GM19238 (cell line): ENCODE measurements at regions not wholly inside any gene's neighbourhood (a gene's known extent, or its start where the extent isn't known, plus 50 kb on each side); places are given as distances from the start of the nearest gene placed in this dataset.

Experiments
- DNase-seq: peaks from one replicate; pipeline ENCODE4 v3.0.0; 2011; ENCODE audit warnings: low spot score; ENCODE audit not compliant: insufficient read length

DNA sequence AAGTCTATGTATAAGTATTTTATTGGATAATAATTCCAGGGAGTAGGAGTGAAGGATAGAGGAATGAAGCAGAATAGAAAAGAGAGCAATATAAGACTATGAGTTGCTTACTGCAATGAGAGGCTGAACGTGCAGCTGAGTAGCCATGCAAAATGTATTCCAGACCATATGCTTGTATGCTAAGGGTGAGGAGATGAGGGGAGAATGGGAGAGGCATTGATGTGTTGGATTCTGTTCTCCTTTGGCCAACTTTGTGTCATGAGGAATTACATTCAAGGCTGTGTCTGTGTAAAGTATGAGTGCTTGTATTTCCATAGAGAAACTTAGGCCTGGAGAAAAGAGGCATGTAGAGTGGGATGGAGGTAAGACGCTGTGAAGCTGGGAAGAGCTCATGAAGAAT lies 301.8 kb downstream of the ARL6IP6 start:
- no peak for DNase-seq

DNA sequence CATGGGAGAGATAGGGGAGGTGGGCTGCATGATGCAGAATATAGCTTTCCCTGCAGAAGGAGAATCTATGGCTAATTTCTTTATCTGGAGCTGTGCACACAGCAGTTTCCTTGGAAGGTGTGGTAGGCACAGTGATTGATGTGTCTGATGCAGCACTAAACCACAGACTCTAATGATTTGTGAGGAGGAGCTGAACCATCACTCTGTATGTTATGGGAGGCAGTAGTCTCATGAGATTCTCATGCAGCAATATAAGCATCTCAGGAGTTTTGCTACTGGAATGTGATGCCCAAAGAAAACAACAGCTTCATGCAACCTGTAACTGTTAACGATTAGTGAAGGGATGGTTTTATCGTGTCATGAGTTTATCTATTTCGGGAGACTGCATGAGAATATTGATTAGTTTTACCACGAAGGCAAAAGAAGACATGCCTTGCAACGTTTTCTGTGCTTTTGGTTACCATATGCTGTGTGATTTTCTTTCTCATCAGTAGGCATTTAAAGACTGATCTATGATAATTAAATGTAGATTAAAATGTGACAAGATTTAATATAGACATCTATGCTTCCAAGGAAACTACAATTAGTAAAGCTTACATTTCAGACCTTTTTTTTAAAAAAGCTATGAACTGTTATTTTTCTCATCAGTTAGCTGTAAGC lies 286.8 kb downstream of the ARL6IP6 start:
- DNase-seq: no peak

DNA sequence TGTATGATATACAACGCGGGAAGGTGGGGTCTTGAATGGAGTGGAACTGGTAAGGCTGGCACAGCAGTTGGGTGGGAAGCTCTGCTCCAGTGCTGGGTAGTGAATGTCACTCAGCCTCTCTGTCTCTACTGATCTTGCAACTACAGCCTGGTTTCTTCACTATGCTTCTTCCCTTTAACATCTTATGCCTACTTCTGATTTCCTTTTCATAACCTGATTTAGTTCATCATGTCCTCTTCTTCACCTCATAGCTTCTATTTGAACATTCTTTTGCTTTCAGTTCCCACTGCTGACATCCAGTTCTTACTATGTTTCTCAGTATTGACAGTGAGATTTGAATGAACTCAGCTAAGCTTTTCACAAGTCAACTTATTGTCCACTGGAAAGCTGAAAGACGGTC lies 286.2 kb downstream of the ARL6IP6 start:
- DNase-seq: no peak

DNA sequence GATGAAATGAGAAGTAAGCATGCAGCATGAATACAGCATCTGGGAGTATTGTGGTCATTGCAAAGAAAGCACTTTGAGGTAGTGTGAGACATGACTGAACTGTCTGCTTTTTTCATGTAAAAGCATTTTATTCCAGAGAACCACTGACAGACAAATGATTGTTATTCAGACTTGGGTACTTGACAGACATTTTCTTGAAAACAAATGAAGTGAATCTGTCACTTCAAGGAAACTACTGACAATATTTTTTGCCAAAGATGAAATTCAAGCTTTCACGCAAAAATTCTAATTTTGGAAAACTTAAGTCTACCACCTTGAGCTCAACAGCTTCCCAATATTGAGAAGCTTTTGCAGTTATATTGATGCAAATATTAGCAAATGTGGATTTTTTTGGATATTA lies 255.7 kb downstream of the ARL6IP6 start:
- no peak for DNase-seq

DNA sequence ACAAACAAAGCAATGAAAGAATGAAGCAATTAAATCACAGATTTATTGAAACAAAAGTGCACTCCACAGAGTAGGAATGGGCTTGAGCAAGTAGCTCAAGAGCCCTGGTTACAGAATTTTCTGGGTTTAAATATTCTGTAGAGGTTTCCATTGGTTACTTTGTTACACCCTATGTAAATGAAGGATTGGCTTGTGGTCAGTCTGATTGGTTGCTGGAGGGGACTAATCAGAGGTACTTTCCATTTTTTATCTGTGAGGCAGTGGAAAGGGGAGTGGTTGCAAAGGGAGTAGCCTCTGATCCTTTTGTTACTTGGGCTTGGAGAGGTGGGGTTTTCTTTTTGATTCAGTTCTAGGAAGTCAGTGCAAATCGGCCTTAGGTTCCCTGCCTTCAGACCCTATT lies 253.3 kb downstream of the ARL6IP6 start:
- no peak for DNase-seq

DNA sequence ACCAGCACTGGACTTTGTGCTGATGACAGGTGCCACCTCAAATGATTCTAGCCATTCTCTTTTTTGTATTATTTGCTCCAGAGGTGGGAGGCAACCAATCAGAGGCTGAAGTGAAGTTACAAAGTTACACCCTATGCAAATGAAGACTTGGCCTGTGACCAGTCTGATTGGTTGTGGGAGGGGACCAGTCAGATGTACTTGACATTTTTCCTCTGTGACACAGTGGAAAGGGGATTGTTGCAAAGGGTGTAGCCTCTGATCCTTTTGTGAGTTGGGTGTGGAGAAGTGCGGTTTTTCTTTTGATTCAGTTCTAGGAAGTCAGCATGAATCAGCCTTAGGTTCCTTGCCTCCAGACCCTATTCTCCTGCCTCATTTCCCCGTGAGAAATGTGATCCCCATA lies 244.0 kb downstream of the ARL6IP6 start:
- no peak for DNase-seq

DNA sequence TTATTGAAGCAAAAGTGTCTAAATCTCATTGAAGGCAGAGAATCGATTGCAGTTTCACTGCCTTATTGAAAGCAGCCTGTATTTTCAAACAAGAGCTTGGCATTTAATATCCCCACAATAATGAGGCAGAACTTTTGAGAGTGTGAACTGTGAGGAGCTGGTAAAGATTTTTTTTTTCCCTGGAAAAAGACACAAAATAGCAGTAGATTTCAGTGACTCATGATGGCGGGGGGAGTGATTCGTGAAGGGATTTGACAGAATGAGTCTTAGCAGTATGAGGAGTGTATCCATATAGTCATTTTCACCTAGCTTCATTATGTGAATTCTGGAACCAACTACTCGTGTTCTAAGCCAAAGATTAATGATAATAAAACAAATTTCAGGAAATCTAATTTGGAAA lies 242.9 kb downstream of the ARL6IP6 start:
- DNase-seq: no peak

DNA sequence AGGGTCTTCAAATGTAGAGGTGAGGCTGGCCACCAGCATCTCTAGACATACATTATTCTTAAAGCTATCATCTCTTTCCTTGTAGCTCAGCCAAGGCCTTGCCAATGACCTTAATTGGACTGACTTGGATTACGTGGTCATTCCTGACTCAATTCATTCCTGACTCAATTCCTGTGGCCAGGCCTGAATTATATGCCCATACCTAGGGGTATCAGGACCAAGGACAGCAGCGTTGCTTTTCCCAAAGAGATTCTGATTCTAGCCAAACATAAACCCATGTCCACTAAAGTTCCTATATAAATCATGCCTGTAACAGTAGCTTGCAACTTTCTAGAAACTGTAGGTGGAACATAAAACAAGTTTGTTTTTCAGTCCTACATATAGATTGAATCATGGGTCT lies 231.7 kb downstream of the ARL6IP6 start:
- no peak for DNase-seq

DNA sequence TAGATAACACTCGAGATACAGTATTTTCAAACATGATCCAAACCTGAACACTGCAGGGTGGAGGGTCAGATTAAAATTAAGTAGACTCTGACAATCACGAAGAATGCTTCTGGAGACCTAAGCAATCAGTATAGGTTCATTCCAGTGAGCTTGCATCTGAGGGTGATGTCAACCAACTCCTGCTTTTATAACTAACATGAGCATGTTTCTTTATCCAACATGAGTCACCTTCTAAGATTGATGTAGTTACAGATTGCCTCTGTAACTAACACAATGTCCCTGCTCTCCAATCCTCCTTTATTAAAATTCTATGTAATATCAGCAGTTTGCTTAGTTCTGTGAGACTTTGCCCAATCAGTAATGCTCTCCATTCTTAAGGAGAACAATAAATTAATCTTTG lies 225.7 kb downstream of the ARL6IP6 start:
- DNase-seq: no peak

DNA sequence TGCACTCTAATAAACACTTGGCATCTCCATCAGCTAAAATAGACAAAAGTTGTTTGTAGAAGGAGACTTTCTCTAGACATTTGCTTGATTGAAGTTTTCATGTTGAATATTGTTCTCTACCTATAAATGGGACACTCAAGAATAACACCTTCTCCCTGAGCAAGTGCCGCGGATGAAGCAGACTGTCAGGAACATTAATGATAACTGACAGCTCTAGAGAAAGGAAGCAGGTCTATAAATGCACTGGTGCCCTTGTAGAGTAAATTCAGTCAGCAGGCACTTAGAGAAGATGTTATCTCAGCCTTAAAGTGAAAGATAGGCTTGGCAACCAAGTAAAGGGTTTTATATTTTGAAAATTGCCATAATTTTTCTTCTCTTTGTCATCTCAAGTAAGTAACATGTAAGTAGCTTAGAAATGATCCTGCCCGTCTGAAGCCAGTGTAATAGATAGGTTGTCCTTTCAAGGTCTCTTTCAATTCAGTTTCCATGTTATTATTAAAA lies 224.6 kb downstream of the ARL6IP6 start:
- DNase-seq: no peak

DNA sequence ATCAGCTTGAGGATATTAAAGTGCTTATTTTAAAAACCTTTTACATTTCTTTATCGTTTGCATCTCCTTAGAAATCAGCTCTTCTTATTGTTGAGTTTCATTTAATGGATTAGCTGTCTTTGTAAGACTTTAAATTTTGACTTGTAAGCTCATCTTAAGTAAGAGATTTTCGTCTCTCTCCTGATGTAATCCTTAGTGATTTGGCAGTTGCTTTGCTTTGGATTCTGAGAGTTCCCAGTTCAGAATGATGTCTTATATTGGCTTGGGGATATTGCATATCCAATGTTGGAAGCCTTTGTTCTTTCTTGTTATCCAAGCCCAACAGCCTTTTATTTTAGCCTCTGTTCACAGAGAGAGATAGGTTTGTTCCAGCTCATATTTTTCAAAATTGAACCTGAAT lies 212.1 kb downstream of the ARL6IP6 start:
- DNase-seq: no peak

DNA sequence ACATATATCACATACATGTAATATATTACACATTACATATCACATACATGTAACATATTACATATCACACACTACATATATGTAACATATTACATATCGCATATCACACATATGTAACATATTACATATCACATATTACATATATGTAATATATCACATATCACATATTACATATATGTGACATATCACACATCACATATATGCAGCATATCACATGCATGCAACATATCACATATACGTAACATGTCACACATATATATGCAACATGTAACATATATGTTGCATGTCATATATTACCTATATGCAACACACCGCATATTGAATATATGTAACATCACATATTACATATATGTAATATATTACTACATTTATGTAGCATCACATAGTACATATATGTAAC lies 211.2 kb downstream of the ARL6IP6 start:
- no peak for DNase-seq

DNA sequence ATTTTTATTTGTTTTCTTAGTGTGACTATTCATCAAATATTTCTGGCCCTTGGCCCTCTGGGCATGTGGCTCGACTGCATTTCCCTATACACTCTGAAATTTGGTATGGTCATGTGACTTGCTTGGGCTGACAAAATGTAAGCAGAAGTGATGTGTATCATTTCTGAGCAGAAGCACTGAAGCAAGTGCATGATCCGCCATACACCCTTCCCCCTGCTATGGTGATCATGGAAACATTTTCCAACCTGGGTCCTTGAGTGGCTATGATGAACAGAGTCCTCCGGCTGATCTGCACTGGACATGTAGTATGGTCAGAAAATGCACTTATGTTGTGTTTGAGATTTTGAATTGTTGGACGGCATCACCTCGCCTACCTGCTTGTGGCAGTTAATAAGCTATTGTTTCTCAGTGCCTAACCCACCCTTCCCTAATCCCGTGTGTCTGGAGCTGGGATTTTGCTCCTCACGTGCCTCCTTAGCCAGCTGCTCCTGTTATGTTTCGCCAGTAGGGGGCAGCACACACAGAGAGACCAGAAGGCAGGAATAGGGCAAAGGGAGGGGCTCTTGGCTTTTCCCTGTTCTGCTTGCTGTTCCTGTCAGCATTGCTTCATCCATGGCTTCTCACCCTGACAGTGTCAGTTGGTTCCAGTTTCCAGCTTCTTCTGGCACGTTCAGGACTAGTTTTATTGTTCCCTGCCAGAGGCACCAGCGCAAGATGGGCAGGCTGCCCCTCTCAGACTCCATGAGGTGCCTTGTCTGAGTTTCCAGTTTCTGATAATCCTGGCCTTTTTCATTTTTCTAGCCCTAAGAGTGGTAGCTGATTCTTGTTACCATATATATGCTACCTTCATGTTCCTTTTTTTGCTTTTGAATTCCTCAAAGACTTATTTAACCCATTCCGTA lies 207.4 kb downstream of the ARL6IP6 start:
- peak; percentile 4 for DNase-seq

DNA sequence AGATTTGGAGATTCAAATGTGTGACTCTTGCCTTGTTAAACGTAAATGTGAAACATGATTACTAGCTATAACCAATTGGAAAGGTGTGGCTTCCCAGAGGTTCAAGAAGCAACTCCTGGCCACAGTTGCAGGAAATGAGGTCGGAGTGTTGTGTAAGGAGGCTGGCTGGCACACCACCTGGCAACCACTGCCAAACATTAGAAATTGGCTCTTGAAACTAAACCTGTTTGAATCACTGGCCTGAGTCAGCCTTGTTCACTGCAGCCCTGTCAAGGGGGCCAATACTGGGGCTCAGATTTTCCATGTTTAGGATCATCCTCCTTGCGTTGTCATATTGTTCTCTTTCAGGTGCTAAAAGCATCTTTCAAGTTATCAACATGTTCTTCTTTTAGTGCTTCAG lies 206.3 kb downstream of the ARL6IP6 start:
- DNase-seq: no peak

DNA sequence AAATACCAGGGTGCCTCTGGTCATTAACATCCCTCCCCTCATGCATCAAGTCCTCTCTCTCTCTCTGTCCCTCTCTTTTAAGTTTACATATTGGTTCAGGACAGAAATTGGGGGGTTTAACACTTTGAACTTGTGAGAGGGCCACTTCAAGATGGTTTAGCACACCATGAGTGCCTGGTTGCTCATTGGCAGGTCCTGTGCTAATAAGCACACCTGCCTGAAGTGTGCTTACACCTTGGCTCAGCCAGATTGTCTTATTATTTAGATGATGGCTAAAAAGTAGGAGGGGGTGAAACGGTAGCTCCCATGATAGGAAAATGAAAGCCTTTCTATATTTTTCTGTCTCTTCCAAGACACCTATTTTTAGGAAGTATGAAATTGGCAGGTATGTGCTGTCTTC lies 205.8 kb downstream of the ARL6IP6 start:
- no peak for DNase-seq

DNA sequence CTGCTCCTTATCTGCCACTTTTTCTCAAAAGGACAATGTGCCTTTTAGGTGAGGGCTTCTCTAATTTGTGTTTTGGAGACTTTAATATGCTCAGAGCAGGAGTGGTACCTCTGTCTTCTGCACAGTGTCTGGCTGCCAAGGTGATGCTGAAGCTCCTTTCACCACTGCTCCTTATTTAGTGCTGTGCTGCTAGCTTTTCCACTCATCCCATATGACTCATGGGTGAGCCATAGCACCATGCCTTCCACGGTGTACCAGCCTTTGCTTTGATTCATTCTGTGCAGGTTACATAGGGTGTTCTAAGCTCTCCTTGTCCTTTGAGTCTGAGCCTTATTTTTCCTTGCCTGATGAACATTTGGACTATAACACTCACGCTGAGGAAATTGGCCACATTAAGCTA lies 202.4 kb downstream of the ARL6IP6 start:
- no peak for DNase-seq

DNA sequence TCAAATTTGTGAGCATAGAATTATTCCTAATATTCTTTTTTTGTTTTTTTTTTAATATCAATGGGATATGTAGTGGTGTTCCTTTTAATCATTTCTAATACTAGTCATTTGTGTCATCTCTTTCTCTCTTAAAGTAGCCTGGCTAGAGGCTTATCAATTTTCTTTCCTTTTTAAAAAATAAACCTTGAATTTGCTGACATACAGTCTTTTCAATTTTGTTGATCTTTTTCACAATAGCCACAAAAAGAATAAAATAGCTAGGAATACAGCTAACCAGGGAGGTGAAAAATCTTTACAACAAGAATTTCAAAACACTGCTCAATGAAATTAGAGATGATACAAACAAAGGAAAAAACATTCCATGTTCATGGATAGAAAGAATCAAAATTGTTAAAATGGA lies 192.6 kb downstream of the ARL6IP6 start:
- no peak for DNase-seq

DNA sequence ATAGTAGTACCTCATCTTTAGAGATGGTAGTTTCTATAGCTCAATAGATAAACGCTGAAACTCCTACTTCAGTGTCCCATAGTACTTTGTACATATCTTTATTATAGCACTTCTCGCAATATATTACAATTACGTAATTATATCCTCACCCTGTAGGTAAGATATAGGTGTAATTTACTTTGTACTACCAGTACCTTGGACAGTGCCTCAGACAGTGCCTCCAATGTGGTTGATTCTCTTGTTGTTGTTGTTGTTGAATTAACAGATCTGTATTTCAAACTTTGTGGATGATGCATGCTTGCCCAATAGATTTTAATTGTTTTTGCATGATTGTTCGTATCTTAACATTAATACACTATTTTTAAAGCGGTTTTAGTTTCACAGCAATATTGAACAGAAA lies 188.6 kb downstream of the ARL6IP6 start:
- no peak for DNase-seq

DNA sequence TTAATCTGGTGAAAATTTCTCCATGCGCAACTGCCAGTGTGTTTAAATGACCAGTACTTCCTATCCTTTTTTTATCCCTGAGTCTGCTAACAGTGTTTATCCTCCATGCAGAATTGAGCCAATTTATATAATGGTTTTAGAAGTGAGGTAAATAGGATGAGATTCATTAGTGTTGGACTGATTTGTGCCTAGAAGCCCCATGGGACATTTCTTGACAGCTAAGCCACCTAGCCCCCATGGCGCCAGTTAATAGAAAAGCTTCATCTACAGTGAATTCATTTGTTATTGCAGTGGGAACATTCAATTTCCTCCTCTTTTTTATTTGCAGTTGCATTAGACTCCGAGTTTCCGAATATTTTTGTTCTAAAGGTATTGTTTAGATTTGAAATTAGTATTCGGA lies 175.6 kb downstream of the ARL6IP6 start:
- no peak for DNase-seq

DNA sequence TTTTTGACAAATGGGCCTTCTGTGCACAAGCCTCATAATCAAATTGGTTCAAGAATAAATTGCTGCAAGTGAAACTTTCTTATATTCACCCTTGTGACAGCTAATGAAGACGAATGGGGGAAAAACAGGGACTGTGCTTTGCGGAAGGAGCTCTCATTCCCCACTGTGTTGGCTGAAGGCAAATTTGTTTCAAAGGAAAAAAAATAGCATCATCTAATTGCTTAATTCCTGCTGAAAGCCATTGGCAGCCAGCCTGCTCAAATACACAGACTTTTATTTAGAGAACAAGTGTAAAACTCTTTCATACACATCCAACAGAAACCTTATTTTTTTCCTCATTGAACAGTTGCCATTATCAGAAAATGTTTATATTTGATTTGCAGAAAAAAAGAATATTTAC lies 172.3 kb downstream of the ARL6IP6 start:
- DNase-seq: no peak

DNA sequence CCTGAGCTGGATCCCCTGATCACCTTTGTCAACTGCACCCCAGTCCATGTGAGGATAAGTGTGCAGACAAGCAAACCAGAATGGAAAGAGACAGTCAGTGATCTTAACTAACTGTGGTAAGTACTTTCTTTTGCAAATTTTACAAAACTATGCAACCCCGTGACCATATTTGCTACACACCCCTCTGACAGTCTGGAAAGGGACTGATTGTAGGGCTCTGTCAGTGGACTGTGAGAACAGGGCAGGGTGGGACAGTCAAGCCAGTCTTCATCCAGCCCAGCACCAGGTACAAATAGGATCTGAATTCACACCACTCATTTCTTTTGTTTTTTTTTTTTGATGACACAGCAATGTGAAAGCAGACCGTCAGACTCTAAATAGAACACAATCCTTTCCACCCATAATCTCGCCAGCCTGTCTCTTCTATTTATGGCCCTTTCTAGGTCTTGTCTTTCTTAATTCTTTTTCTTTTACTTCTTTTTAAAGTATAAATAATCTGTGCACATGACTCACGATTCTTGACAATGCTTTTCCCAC lies 165.6 kb downstream of the ARL6IP6 start:
- no peak for DNase-seq

DNA sequence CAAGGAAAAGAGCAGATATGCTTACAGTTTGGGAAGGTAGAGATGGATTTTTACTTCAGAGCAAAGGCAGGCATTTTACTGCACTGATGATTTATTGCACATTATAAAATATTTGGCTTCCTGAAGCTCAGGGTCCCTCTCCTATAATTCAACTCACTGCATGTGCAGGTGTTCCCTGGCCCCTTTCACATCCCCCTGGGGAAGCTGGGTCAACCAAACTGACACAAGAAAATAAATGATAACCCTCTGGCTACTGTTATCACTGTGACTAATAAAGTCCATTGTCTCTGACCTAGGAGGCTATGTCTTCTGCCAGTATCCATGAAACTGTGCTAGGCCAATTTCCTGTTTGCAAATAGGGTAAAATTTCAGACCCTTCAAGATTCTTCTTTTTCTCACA lies 163.1 kb downstream of the ARL6IP6 start:
- DNase-seq: no peak

DNA sequence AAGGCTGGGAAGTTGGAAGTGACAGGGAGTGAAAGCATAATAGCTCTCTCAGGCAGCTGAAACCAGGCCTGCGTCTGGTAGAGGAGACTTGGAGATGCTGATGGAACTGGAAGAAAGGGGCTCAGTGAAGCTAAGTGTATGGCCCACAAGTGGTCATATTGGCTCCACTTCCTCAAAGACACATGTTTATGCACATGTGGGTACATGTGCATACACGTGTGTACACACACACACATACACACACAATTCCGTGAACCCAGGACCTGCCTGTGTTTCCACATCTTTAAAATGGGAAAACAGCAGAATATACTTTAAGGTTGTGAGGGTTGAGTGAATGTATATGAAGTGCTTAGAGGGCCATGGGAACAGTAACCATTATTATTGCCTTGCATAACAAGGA lies 160.9 kb downstream of the ARL6IP6 start:
- DNase-seq: no peak
